ENCODE measurements at regions not wholly inside any gene's neighbourhood (a gene's known extent, or its start where the extent isn't known, plus 50 kb on each side); places are given as distances from the start of the nearest gene placed in this dataset.

GRCh38 chr7:47083476-47084250 is 498.2 kb downstream of the TNS3 start:
- H3K4me3 Mint-ChIP-seq: no peak overlapping the region
- Histone ChIP-seq H3K4me1 (ENCODE audit: control insufficient read depth in 2 of 2, insufficient read depth in 2 of 2, low read length in 2 of 2) (no peaks in the 10 kb centered on the region), H3K36me3 (replicated peaks in 1 of 2; ENCODE audit: control extremely low read depth in 1 of 2, control insufficient read depth in 1 of 2, extremely low read depth in 1 of 2, insufficient read depth in 2 of 2, low read length in 1 of 2) (no peaks in the 10 kb centered on the region), H3K27ac (ENCODE audit: low read length in 2 of 2) (no peak overlapping the region), H3K27me3 (replicated peaks in 1 of 4; ENCODE audit: control extremely low read depth in 1 of 4, control insufficient read depth in 3 of 4, insufficient read depth in 4 of 4, low read length in 3 of 4) (no peaks in the 10 kb centered on the region), H3K79me2 (ENCODE audit: control insufficient read depth, insufficient read depth, low read length) (no peaks in the 10 kb centered on the region), H3K4me3 (ENCODE audit: control extremely low read depth in 1 of 5, extremely low read depth in 1 of 5, insufficient read depth in 1 of 5, low read depth in 2 of 5, low read length in 4 of 5) (no peak overlapping the region), H2AFZ (ENCODE audit: insufficient read depth, low read depth, low read length, poor library complexity, severe bottlenecking) (no peak overlapping the region), H3K4me2 (replicated peaks; ENCODE audit: low read depth, low read length, poor library complexity, severe bottlenecking) (no peak overlapping the region), H4K20me1 (ENCODE audit: control insufficient read depth, insufficient read depth, low read length, poor library complexity, severe bottlenecking) (no peaks in the 10 kb centered on the region), H3K9me3 (ENCODE audit: control extremely low read depth in 1 of 3, control insufficient read depth in 2 of 3, insufficient read depth in 1 of 3, low read length in 2 of 3) (no peaks in the 10 kb centered on the region), H3K9ac (ENCODE audit: low read length) (no peak overlapping the region)
- H3K4me1 Mint-ChIP-seq: no peaks in the 10 kb centered on the region
- H3K9me3 Mint-ChIP-seq (ENCODE audit: insufficient read depth): no peaks in the 10 kb centered on the region
- no peak for DNase-seq
- ChIA-PET POLR2A (no interaction called here), CTCF (interaction anchor here (0.6 to 1.2 kb wide), 2 partner anchors 10 to 21 kb away, joined by 3 read pairs; no protein-coding TSS in a partner anchor)
- peaks cover 8% of the 10 kb centered on the region for H3K27me3 Mint-ChIP-seq
- TF ChIP-seq EZH2 (IDR thresholded peaks at IDR 0.05; ENCODE audit: borderline replicate concordance, insufficient read depth, low read depth, low read length, poor library complexity, severe bottlenecking): no peak
- TF ChIP-seq CTCF (IDR thresholded peaks at IDR 0.05): no peak
- WGBS (ENCODE audit: insufficient coverage): 94% methylated on average over 2 of the region's 7 CpGs
- intact Hi-C loops (cut with micrococcal nuclease): no loop called here
- no peak overlapping the region for H3K27ac Mint-ChIP-seq
- ATAC-seq (ENCODE audit: low read depth): no peak

GRCh38 chr7:47080816-47081215 is 501.1 kb downstream of the TNS3 start:
- no peak overlapping the region for H3K4me3 ChIP-seq (ENCODE audit: control extremely low read depth in 1 of 5, extremely low read depth in 1 of 5, insufficient read depth in 1 of 5, low read depth in 2 of 5, low read length in 4 of 5)
- ATAC-seq (ENCODE audit: low read depth) (no peak), DNase-seq (no peak)
- Mint-ChIP-seq H3K4me3 (no peak overlapping the region), H3K4me1 (no peaks in the 10 kb centered on the region), H3K27ac (no peak overlapping the region), H3K9me3 (ENCODE audit: insufficient read depth) (no peaks in the 10 kb centered on the region), H3K27me3 (peaks cover 8% of the 10 kb centered on the region)
- no peaks in the 10 kb centered on the region for H3K79me2 ChIP-seq (ENCODE audit: control insufficient read depth, insufficient read depth, low read length)
- no peak overlapping the region for H3K9ac ChIP-seq (ENCODE audit: low read length)
- H3K9me3 ChIP-seq (ENCODE audit: control extremely low read depth in 1 of 3, control insufficient read depth in 2 of 3, insufficient read depth in 1 of 3, low read length in 2 of 3): no peaks in the 10 kb centered on the region
- H3K36me3 ChIP-seq (replicated peaks in 1 of 2; ENCODE audit: control extremely low read depth in 1 of 2, control insufficient read depth in 1 of 2, extremely low read depth in 1 of 2, insufficient read depth in 2 of 2, low read length in 1 of 2): no peaks in the 10 kb centered on the region
- no peak overlapping the region for H3K4me2 ChIP-seq (replicated peaks; ENCODE audit: low read depth, low read length, poor library complexity, severe bottlenecking)
- H4K20me1 ChIP-seq (ENCODE audit: control insufficient read depth, insufficient read depth, low read length, poor library complexity, severe bottlenecking): no peaks in the 10 kb centered on the region
- intact Hi-C loops (cut with micrococcal nuclease): no loop called here
- CTCF ChIA-PET: no interaction called here
- no peaks in the 10 kb centered on the region for H3K4me1 ChIP-seq (ENCODE audit: control insufficient read depth in 2 of 2, insufficient read depth in 2 of 2, low read length in 2 of 2)
- no peak for TF ChIP-seq CTCF (IDR thresholded peaks at IDR 0.05)
- TF ChIP-seq EZH2 (IDR thresholded peaks at IDR 0.05; ENCODE audit: borderline replicate concordance, insufficient read depth, low read depth, low read length, poor library complexity, severe bottlenecking): no peak
- H3K27ac ChIP-seq (ENCODE audit: low read length in 2 of 2): no peak overlapping the region
- WGBS (ENCODE audit: insufficient coverage): 100% methylated on average over 2 of the region's 3 CpGs
- no peak overlapping the region for H2AFZ ChIP-seq (ENCODE audit: insufficient read depth, low read depth, low read length, poor library complexity, severe bottlenecking)
- H3K27me3 ChIP-seq (replicated peaks in 1 of 4; ENCODE audit: control extremely low read depth in 1 of 4, control insufficient read depth in 3 of 4, insufficient read depth in 4 of 4, low read length in 3 of 4): no peaks in the 10 kb centered on the region
- POLR2A ChIA-PET: no interaction called here
